Head of caudate nucleus (tissue), 42 donors: ENCODE measurements at regions not wholly inside any gene's neighbourhood (a gene's known extent, or its start where the extent isn't known, plus 50 kb on each side); places are given as distances from the start of the nearest gene placed in this dataset.
"Not testable (repeated sequence)": the region's sequence is repeated elsewhere in the genome, so short reads cannot be mapped to it uniquely, and the experiment has no call there.

Experiments
- DNase-seq, 42 donors: peaks; one replicate each; pipeline versions ENCODE4 v3.0.0 to v3.0.0-alpha.2; 2020 to 2021; ENCODE audit warnings: mixed read lengths in 7 of 42
- intact Hi-C: fragments of 100-400 bp; cut with DNase I; formaldehyde crosslinking; loops from one replicate; pipeline ENCODE4 v1.15.0; 2022

- DNase-seq: no peak
- intact Hi-C loops: no loop called here
These were observed 117.9 kb downstream of the GPCPD1 start for GRCh38 chr20:5492937-5493336.

- intact Hi-C loops: no loop called here
- no peak for DNase-seq
These were observed 119.4 kb downstream of the GPCPD1 start for GRCh38 chr20:5491455-5491854.

- DNase-seq: no peak
- intact Hi-C loops: no loop called here
These were observed 121.2 kb downstream of the GPCPD1 start for GRCh38 chr20:5489601-5490000.

- intact Hi-C loops: no loop called here
- no peak for DNase-seq
These were observed 122.0 kb downstream of the GPCPD1 start for GRCh38 chr20:5488823-5489222.

- DNase-seq: no peak
- intact Hi-C loops: no loop called here
These were observed 124.3 kb downstream of the GPCPD1 start for GRCh38 chr20:5486377-5487054.

GRCh38 chr20:5484926-5485325 is 125.9 kb downstream of the GPCPD1 start:
- intact Hi-C loops: no loop called here
- no peak for DNase-seq

GRCh38 chr20:5484346-5484745 is 126.5 kb downstream of the GPCPD1 start:
- intact Hi-C loops: no loop called here
- no peak for DNase-seq

GRCh38 chr20:5482791-5483190 is 128.0 kb downstream of the GPCPD1 start:
- DNase-seq: no peak

GRCh38 chr20:5481872-5482271 is 128.9 kb downstream of the GPCPD1 start:
- intact Hi-C loops: no loop called here
- no peak for DNase-seq

More at GRCh38 chr20:5482791-5483190, 128.0 kb downstream of the GPCPD1 start:
- intact Hi-C loops: no loop called here

GRCh38 chr20:5480824-5481600 is 129.8 kb downstream of the GPCPD1 start:
- DNase-seq: no peak
- intact Hi-C loops: no loop called here

GRCh38 chr20:5474646-5475550 is 135.9 kb downstream of the GPCPD1 start:
- peak in 5 of 42 donors; percentile 10 to 27 (median 21) for DNase-seq
- intact Hi-C loops: no loop called here

GRCh38 chr20:5471866-5472265 is 138.9 kb downstream of the GPCPD1 start:
- intact Hi-C loops, DNase-seq: not testable (repeated sequence)

GRCh38 chr20:5471368-5471767 is 139.4 kb downstream of the GPCPD1 start:
- intact Hi-C loops: no loop called here
- no peak for DNase-seq

GRCh38 chr20:5470943-5471342 is 139.9 kb downstream of the GPCPD1 start:
- intact Hi-C loops: no loop called here
- no peak for DNase-seq

GRCh38 chr20:5470458-5470857 is 140.3 kb downstream of the GPCPD1 start:
- intact Hi-C loops: no loop called here

GRCh38 chr20:5469111-5469510 is 141.7 kb downstream of the GPCPD1 start:
- DNase-seq: no peak
- intact Hi-C loops: no loop called here

More at GRCh38 chr20:5470458-5470857, 140.3 kb downstream of the GPCPD1 start:
- no peak for DNase-seq

- intact Hi-C loops: no loop called here
- DNase-seq: no peak
These were observed 143.7 kb downstream of the GPCPD1 start for GRCh38 chr20:5467086-5467485.

GRCh38 chr20:5465604-5465927 is 145.2 kb downstream of the GPCPD1 start:
- DNase-seq: no peak
- intact Hi-C loops: no loop called here

GRCh38 chr20:5464901-5465603 is 145.8 kb downstream of the GPCPD1 start:
- DNase-seq: no peak
- intact Hi-C loops: no loop called here
